ENCODE measurements at regions not wholly inside any gene's neighbourhood (a gene's known extent, or its start where the extent isn't known, plus 50 kb on each side); places are given as distances from the start of the nearest gene placed in this dataset.

DNA sequence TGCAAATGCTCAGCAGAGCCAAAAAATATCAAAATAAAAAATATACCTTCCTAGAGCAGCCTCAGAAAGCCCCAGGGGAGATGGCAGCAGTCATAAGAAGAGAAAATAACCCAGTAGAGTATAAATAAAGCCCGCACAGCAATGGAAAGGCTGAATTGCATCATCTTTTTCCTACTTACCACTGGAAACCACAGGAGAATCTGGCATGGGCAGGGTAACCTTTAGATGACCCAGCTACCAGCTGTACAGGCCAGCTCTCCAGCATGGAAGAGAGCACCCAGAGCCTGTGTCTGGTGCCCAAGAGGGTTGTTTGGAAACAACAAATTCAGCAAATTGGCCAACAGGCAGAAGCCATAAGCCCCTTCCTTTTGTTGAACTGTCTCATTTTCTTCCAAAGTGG is 253.1 kb downstream of the OMA1 start:
- no peak for DNase-seq
- no peak overlapping the region for H3K4me3 ChIP-seq (ENCODE audit: control extremely low read depth in 1 of 5, extremely low read depth in 1 of 5, insufficient read depth in 1 of 5, low read depth in 2 of 5, low read length in 4 of 5)
- no peaks in the 10 kb centered on the region for H3K9me3 ChIP-seq (ENCODE audit: control extremely low read depth in 1 of 3, control insufficient read depth in 2 of 3, insufficient read depth in 1 of 3, low read length in 2 of 3)
- no CpG with 5 or more reads among the region's 1 CpG for WGBS (ENCODE audit: insufficient coverage)
- H3K36me3 ChIP-seq (replicated peaks in 1 of 2; ENCODE audit: control extremely low read depth in 1 of 2, control insufficient read depth in 1 of 2, extremely low read depth in 1 of 2, insufficient read depth in 2 of 2, low read length in 1 of 2), result no peaks in the 10 kb centered on the region
- POLR2A ChIA-PET, result no interaction called here
- Mint-ChIP-seq H3K9me3 (ENCODE audit: insufficient read depth) (no peaks in the 10 kb centered on the region), H3K27me3 (no peaks in the 10 kb centered on the region), H3K4me3 (no peak overlapping the region), H3K4me1 (no peaks in the 10 kb centered on the region), H3K27ac (no peak overlapping the region)
- no peaks in the 10 kb centered on the region for H4K20me1 ChIP-seq (ENCODE audit: control insufficient read depth, insufficient read depth, low read length, poor library complexity, severe bottlenecking)
- no peak overlapping the region for H3K9ac ChIP-seq (ENCODE audit: low read length)
- no peaks in the 10 kb centered on the region for H3K4me1 ChIP-seq (ENCODE audit: control insufficient read depth in 2 of 2, insufficient read depth in 2 of 2, low read length in 2 of 2)
- CTCF ChIA-PET, result no interaction called here
- no peak overlapping the region for H3K27ac ChIP-seq (ENCODE audit: low read length in 2 of 2)
- intact Hi-C loops (cut with micrococcal nuclease), result no loop called here
- no peak overlapping the region for H3K4me2 ChIP-seq (replicated peaks; ENCODE audit: low read depth, low read length, poor library complexity, severe bottlenecking)
- no peaks in the 10 kb centered on the region for H3K79me2 ChIP-seq (ENCODE audit: control insufficient read depth, insufficient read depth, low read length)
- H3K27me3 ChIP-seq (replicated peaks in 1 of 4; ENCODE audit: control extremely low read depth in 1 of 4, control insufficient read depth in 3 of 4, insufficient read depth in 4 of 4, low read length in 3 of 4), result no peaks in the 10 kb centered on the region
- H2AFZ ChIP-seq (ENCODE audit: insufficient read depth, low read depth, low read length, poor library complexity, severe bottlenecking), result no peak overlapping the region
- TF ChIP-seq, protein P1, sequence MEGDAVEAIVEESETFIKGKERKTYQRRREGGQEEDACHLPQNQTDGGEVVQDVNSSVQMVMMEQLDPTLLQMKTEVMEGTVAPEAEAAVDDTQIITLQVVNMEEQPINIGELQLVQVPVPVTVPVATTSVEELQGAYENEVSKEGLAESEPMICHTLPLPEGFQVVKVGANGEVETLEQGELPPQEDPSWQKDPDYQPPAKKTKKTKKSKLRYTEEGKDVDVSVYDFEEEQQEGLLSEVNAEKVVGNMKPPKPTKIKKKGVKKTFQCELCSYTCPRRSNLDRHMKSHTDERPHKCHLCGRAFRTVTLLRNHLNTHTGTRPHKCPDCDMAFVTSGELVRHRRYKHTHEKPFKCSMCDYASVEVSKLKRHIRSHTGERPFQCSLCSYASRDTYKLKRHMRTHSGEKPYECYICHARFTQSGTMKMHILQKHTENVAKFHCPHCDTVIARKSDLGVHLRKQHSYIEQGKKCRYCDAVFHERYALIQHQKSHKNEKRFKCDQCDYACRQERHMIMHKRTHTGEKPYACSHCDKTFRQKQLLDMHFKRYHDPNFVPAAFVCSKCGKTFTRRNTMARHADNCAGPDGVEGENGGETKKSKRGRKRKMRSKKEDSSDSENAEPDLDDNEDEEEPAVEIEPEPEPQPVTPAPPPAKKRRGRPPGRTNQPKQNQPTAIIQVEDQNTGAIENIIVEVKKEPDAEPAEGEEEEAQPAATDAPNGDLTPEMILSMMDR (IDR thresholded peaks at IDR 0.05), result no peak
- TF ChIP-seq EZH2 (IDR thresholded peaks at IDR 0.05; ENCODE audit: borderline replicate concordance, insufficient read depth, low read depth, low read length, poor library complexity, severe bottlenecking), result no peak
- ATAC-seq (ENCODE audit: low read depth), result no peak

DNA sequence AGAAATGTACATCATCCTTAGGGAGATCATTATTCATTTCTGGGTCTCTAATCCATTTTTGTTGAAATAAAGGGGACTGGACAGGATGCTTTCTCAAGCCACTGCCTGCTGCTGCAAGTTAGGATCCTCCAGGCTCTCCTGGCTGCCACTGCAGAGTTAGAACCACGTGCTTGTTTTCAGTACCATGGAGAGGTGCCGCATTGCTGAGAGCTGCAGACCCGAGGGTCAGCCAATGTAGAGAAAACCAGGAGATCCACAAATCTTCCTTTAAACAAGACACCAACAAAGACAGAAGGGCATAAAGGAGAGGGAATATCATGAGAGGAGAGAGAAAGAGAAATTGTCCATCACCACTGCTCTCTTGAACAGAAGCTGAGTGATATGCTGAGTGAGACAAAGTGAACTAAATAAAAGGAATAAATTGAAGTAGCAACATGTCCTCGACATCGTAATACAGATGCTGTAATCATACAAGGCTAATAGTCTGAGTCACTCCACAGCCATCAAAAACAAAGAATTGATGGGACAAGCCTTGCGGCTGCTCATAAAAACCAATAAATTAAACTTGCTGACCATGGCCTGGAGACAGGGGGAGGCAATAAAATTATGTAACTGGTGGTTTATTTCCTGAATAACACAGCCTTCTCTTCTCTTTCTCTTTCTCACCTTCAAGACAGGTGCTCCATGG is 255.7 kb downstream of the OMA1 start:
- DNase-seq, result no peak
- Histone ChIP-seq H3K4me3 (ENCODE audit: control extremely low read depth in 1 of 5, extremely low read depth in 1 of 5, insufficient read depth in 1 of 5, low read depth in 2 of 5, low read length in 4 of 5) (no peak overlapping the region), H3K79me2 (ENCODE audit: control insufficient read depth, insufficient read depth, low read length) (no peaks in the 10 kb centered on the region), H2AFZ (ENCODE audit: insufficient read depth, low read depth, low read length, poor library complexity, severe bottlenecking) (no peak overlapping the region), H3K4me1 (ENCODE audit: control insufficient read depth in 2 of 2, insufficient read depth in 2 of 2, low read length in 2 of 2) (no peaks in the 10 kb centered on the region), H3K9ac (ENCODE audit: low read length) (no peak overlapping the region), H3K4me2 (replicated peaks; ENCODE audit: low read depth, low read length, poor library complexity, severe bottlenecking) (no peak overlapping the region), H3K36me3 (replicated peaks in 1 of 2; ENCODE audit: control extremely low read depth in 1 of 2, control insufficient read depth in 1 of 2, extremely low read depth in 1 of 2, insufficient read depth in 2 of 2, low read length in 1 of 2) (no peaks in the 10 kb centered on the region), H3K9me3 (ENCODE audit: control extremely low read depth in 1 of 3, control insufficient read depth in 2 of 3, insufficient read depth in 1 of 3, low read length in 2 of 3) (no peaks in the 10 kb centered on the region), H4K20me1 (ENCODE audit: control insufficient read depth, insufficient read depth, low read length, poor library complexity, severe bottlenecking) (no peaks in the 10 kb centered on the region), H3K27me3 (replicated peaks in 1 of 4; ENCODE audit: control extremely low read depth in 1 of 4, control insufficient read depth in 3 of 4, insufficient read depth in 4 of 4, low read length in 3 of 4) (no peaks in the 10 kb centered on the region), H3K27ac (ENCODE audit: low read length in 2 of 2) (no peak overlapping the region)
- no peak for ATAC-seq (ENCODE audit: low read depth)
- 33% methylated on average over 1 of the region's 6 CpGs for WGBS (ENCODE audit: insufficient coverage)
- H3K4me1 Mint-ChIP-seq, result no peaks in the 10 kb centered on the region
- ChIA-PET POLR2A (interaction anchor here (0.6 kb wide), 1 partner anchor 115 kb away, joined by 3 read pairs; no protein-coding TSS in a partner anchor), CTCF (no interaction called here)
- intact Hi-C loops (cut with micrococcal nuclease), result no loop called here
- H3K27me3 Mint-ChIP-seq, result no peaks in the 10 kb centered on the region
- TF ChIP-seq, protein P1 (IDR thresholded peaks at IDR 0.05), result no peak
- no peak for TF ChIP-seq EZH2 (IDR thresholded peaks at IDR 0.05; ENCODE audit: borderline replicate concordance, insufficient read depth, low read depth, low read length, poor library complexity, severe bottlenecking)
- H3K4me3 Mint-ChIP-seq, result no peak overlapping the region
- peaks cover 3% of the 10 kb centered on the region for H3K9me3 Mint-ChIP-seq (ENCODE audit: insufficient read depth)
- no peak overlapping the region for H3K27ac Mint-ChIP-seq
